ENCODE measurements at regions not wholly inside any gene's neighbourhood (a gene's known extent, or its start where the extent isn't known, plus 50 kb on each side); places are given as distances from the start of the nearest gene placed in this dataset.

GRCh38 chr5:125293726-125294125, 547.3 kb upstream of the ZNF608 start:
- Histone ChIP-seq H3K4me1 (ENCODE audit: control insufficient read depth, insufficient read depth, low read length) (no peaks in the 10 kb centered on the region), H3K27me3 (ENCODE audit: control insufficient read depth, insufficient read depth, low read length) (no peaks in the 10 kb centered on the region), H3K36me3 (ENCODE audit: control insufficient read depth, insufficient read depth, low read length) (no peaks in the 10 kb centered on the region), H3K4me3 (ENCODE audit: low read length) (no peak overlapping the region), H3K27ac (ENCODE audit: low read length) (no peak overlapping the region), H3K9me3 (ENCODE audit: control insufficient read depth, low read depth, low read length) (no peaks in the 10 kb centered on the region)
- DNase-seq = no peak
- 90% methylated on average over 2 of the region's 4 CpGs for WGBS (ENCODE audit: insufficient coverage, low lambda C conversion rate)

GRCh38 chr5:125294844-125295243, 548.4 kb upstream of the ZNF608 start:
- H3K4me3 ChIP-seq (ENCODE audit: low read length) = no peak overlapping the region
- DNase-seq = no peak
- H3K27ac ChIP-seq (ENCODE audit: low read length) = no peak overlapping the region
- no peaks in the 10 kb centered on the region for H3K4me1 ChIP-seq (ENCODE audit: control insufficient read depth, insufficient read depth, low read length)
- H3K27me3 ChIP-seq (ENCODE audit: control insufficient read depth, insufficient read depth, low read length) = no peaks in the 10 kb centered on the region
- H3K36me3 ChIP-seq (ENCODE audit: control insufficient read depth, insufficient read depth, low read length) = no peaks in the 10 kb centered on the region
- WGBS (ENCODE audit: insufficient coverage, low lambda C conversion rate) = 100% methylated on average over 1 of the region's 2 CpGs
- H3K9me3 ChIP-seq (ENCODE audit: control insufficient read depth, low read depth, low read length) = no peaks in the 10 kb centered on the region

GRCh38 chr5:125295405-125295872, 549.0 kb upstream of the ZNF608 start:
- Histone ChIP-seq H3K27ac (ENCODE audit: low read length) (no peak overlapping the region), H3K4me1 (ENCODE audit: control insufficient read depth, insufficient read depth, low read length) (no peaks in the 10 kb centered on the region), H3K27me3 (ENCODE audit: control insufficient read depth, insufficient read depth, low read length) (no peaks in the 10 kb centered on the region), H3K36me3 (ENCODE audit: control insufficient read depth, insufficient read depth, low read length) (no peaks in the 10 kb centered on the region), H3K4me3 (ENCODE audit: low read length) (no peak overlapping the region), H3K9me3 (ENCODE audit: control insufficient read depth, low read depth, low read length) (no peaks in the 10 kb centered on the region)
- no peak for DNase-seq
- WGBS (ENCODE audit: insufficient coverage, low lambda C conversion rate) = 93% methylated on average over 2 of the region's 4 CpGs

DNA sequence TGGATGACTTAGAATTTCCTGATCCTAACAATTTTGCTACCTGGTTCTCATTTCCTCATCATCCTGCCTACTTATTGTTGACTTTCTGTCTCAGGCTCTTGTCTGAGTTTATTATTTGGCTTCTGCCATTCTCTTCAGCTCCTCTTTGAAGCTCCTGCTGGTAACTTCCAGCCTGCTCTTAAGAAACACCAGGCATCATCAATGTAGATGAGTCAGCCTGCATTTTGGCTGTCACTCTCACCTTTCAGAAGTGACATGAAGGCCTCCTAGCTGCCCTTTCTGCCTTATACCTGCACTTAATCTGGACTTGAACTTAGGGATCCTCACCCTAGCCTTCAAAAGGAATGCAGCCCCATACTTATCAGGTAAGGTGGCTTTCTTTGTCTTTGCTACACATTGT, 551.8 kb upstream of the ZNF608 start:
- no peaks in the 10 kb centered on the region for H3K4me1 ChIP-seq (ENCODE audit: control insufficient read depth, insufficient read depth, low read length)
- no peaks in the 10 kb centered on the region for H3K9me3 ChIP-seq (ENCODE audit: control insufficient read depth, low read depth, low read length)
- no peak overlapping the region for H3K4me3 ChIP-seq (ENCODE audit: low read length)
- no peaks in the 10 kb centered on the region for H3K36me3 ChIP-seq (ENCODE audit: control insufficient read depth, insufficient read depth, low read length)
- H3K27ac ChIP-seq (ENCODE audit: low read length) = no peak overlapping the region
- H3K27me3 ChIP-seq (ENCODE audit: control insufficient read depth, insufficient read depth, low read length) = no peaks in the 10 kb centered on the region
- DNase-seq = no peak

GRCh38 chr5:125298746-125299379, 552.4 kb upstream of the ZNF608 start:
- no peak overlapping the region for H3K27ac ChIP-seq (ENCODE audit: low read length)
- WGBS (ENCODE audit: insufficient coverage, low lambda C conversion rate) = no CpG with 5 or more reads among the region's 1 CpG

DNA sequence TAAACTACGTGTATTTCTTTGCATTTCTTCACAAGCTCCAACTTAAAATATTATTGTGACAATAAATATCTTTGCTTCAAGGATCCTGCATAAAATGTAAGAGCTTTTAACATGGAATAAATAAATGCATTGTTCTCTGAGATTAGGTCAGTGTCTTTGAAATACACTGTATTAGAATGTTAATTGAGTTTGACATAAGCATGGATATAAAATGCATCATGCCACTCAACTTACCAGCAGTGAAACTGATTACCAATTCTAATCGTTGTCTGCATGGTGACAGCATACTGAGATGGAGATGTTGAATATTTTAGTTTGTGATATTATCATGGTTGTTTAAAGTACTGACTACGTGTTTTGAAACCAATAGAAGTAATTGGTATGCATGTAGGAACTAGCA, 555.3 kb upstream of the ZNF608 start:
- H3K36me3 ChIP-seq (ENCODE audit: control insufficient read depth, insufficient read depth, low read length) = no peaks in the 10 kb centered on the region
- 83% methylated on average over 1 of the region's 3 CpGs for WGBS (ENCODE audit: insufficient coverage, low lambda C conversion rate)
- peaks cover 4% of the 10 kb centered on the region for H3K4me1 ChIP-seq (ENCODE audit: control insufficient read depth, insufficient read depth, low read length)
- no peak overlapping the region for H3K27ac ChIP-seq (ENCODE audit: low read length)
- DNase-seq = no peak
- H3K9me3 ChIP-seq (ENCODE audit: control insufficient read depth, low read depth, low read length) = no peaks in the 10 kb centered on the region
- H3K4me3 ChIP-seq (ENCODE audit: low read length) = no peak overlapping the region
- no peaks in the 10 kb centered on the region for H3K27me3 ChIP-seq (ENCODE audit: control insufficient read depth, insufficient read depth, low read length)

More at GRCh38 chr5:125298746-125299379, 552.4 kb upstream of the ZNF608 start:
- no peaks in the 10 kb centered on the region for H3K9me3 ChIP-seq (ENCODE audit: control insufficient read depth, low read depth, low read length)
- H3K4me1 ChIP-seq (ENCODE audit: control insufficient read depth, insufficient read depth, low read length) = no peaks in the 10 kb centered on the region
- no peak for DNase-seq
- H3K4me3 ChIP-seq (ENCODE audit: low read length) = no peak overlapping the region
- H3K27me3 ChIP-seq (ENCODE audit: control insufficient read depth, insufficient read depth, low read length) = no peaks in the 10 kb centered on the region
- no peaks in the 10 kb centered on the region for H3K36me3 ChIP-seq (ENCODE audit: control insufficient read depth, insufficient read depth, low read length)

- H3K36me3 ChIP-seq (ENCODE audit: control insufficient read depth, insufficient read depth, low read length) = no peaks in the 10 kb centered on the region
- H3K27ac ChIP-seq (ENCODE audit: low read length) = no peak overlapping the region
- no peaks in the 10 kb centered on the region for H3K9me3 ChIP-seq (ENCODE audit: control insufficient read depth, low read depth, low read length)
- H3K4me3 ChIP-seq (ENCODE audit: low read length) = no peak overlapping the region
- H3K4me1 ChIP-seq (ENCODE audit: control insufficient read depth, insufficient read depth, low read length) = peaks cover 4% of the 10 kb centered on the region
- no peak for DNase-seq
- WGBS (ENCODE audit: insufficient coverage, low lambda C conversion rate) = 100% methylated on average over 1 of the region's 4 CpGs
- no peaks in the 10 kb centered on the region for H3K27me3 ChIP-seq (ENCODE audit: control insufficient read depth, insufficient read depth, low read length)
These were observed 556.1 kb upstream of the ZNF608 start for GRCh38 chr5:125302577-125302976.

DNA sequence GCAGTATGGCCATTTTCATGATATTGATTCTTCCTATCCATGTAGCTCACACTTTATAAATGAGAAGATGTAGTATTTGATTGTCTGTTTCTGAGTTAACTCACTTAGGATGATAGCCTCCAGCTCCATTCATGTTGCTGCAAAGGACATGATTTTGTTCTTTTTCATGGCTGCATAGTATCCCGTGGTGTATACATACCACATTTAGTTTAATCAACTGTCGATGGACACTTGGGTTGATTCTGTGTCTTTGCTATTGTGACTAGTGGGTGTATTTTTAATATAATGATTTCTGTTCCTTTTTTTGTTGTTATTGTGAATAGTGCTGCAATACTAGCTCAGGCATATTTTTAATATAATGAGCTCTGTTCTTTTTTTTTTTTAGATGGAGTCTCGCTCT, 560.3 kb upstream of the ZNF608 start:
- Histone ChIP-seq H3K36me3 (ENCODE audit: control insufficient read depth, insufficient read depth, low read length) (no peaks in the 10 kb centered on the region), H3K9me3 (ENCODE audit: control insufficient read depth, low read depth, low read length) (no peaks in the 10 kb centered on the region), H3K27ac (ENCODE audit: low read length) (no peak overlapping the region), H3K4me3 (ENCODE audit: low read length) (no peak overlapping the region), H3K27me3 (ENCODE audit: control insufficient read depth, insufficient read depth, low read length) (no peaks in the 10 kb centered on the region), H3K4me1 (ENCODE audit: control insufficient read depth, insufficient read depth, low read length) (peaks cover 4% of the 10 kb centered on the region)
- 100% methylated on average over 1 of the region's 3 CpGs for WGBS (ENCODE audit: insufficient coverage, low lambda C conversion rate)
- no peak for DNase-seq

- Histone ChIP-seq H3K36me3 (ENCODE audit: control insufficient read depth, insufficient read depth, low read length) (no peaks in the 10 kb centered on the region), H3K9me3 (ENCODE audit: control insufficient read depth, low read depth, low read length) (no peaks in the 10 kb centered on the region), H3K4me1 (ENCODE audit: control insufficient read depth, insufficient read depth, low read length) (peaks cover 9% of the 10 kb centered on the region), H3K4me3 (ENCODE audit: low read length) (no peak overlapping the region), H3K27ac (ENCODE audit: low read length) (no peak overlapping the region), H3K27me3 (ENCODE audit: control insufficient read depth, insufficient read depth, low read length) (no peaks in the 10 kb centered on the region)
- no peak for DNase-seq
These were observed 564.3 kb upstream of the ZNF608 start for GRCh38 chr5:125310749-125311148.

DNA sequence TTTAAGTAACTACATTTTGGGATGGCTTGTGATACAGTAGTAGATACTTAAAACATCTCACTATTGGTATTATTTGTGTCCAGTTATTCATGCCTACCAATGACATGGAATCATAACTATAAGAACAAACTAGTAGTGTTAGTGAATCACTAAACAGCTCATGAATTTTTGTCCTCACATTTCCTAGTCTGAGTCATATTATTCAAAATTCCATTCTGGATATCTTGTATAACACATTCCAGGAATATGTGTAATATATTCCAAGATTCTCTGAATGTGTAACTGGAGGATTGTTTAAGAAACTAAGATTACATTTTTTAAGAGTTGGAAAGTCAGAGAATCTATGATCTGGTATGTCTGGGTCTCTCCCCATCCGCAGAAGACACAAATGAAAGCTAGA, 565.3 kb upstream of the ZNF608 start:
- no peak overlapping the region for H3K4me3 ChIP-seq (ENCODE audit: low read length)
- H3K27me3 ChIP-seq (ENCODE audit: control insufficient read depth, insufficient read depth, low read length) = no peaks in the 10 kb centered on the region
- H3K9me3 ChIP-seq (ENCODE audit: control insufficient read depth, low read depth, low read length) = no peaks in the 10 kb centered on the region
- H3K36me3 ChIP-seq (ENCODE audit: control insufficient read depth, insufficient read depth, low read length) = no peaks in the 10 kb centered on the region
- 86% methylated on average over 1 of the region's 1 CpG for WGBS (ENCODE audit: insufficient coverage, low lambda C conversion rate)
- no peak overlapping the region for H3K27ac ChIP-seq (ENCODE audit: low read length)
- DNase-seq = no peak
- H3K4me1 ChIP-seq (ENCODE audit: control insufficient read depth, insufficient read depth, low read length) = peaks cover 9% of the 10 kb centered on the region

DNA sequence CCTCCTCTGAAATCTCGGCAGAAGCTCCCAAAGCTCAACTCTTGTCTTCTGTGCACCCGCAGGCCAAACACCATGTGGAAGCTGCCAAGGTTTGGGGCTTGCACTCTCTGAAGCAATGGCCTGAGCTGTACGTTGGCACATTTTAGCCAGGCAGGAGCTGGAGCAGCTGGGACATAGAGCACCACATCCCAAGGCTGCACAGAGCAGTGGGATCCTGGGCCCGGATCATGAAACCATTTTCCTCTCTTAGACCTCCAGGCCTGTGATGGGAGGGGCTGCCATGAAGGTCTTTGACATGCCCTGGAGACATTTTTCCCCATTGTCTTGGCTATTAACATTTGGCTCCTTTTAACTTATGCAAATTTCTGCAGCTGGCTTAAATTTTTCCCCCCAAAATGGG, 567.1 kb upstream of the ZNF608 start:
- H3K27ac ChIP-seq (ENCODE audit: low read length) = no peak overlapping the region
- no CpG with 5 or more reads among the region's 4 CpGs for WGBS (ENCODE audit: insufficient coverage, low lambda C conversion rate)

More for the DNA sequence above, 567.1 kb upstream of the ZNF608 start:
- H3K4me3 ChIP-seq (ENCODE audit: low read length) = no peak overlapping the region
- H3K9me3 ChIP-seq (ENCODE audit: control insufficient read depth, low read depth, low read length) = no peaks in the 10 kb centered on the region
- H3K4me1 ChIP-seq (ENCODE audit: control insufficient read depth, insufficient read depth, low read length) = peaks cover 12% of the 10 kb centered on the region
- no peaks in the 10 kb centered on the region for H3K27me3 ChIP-seq (ENCODE audit: control insufficient read depth, insufficient read depth, low read length)
- DNase-seq = no peak
- no peaks in the 10 kb centered on the region for H3K36me3 ChIP-seq (ENCODE audit: control insufficient read depth, insufficient read depth, low read length)
